SK-N-SH treated with all-trans-retinoic acid at 6 μM for 48 hours (cell line): ENCODE measurements at regions not wholly inside any gene's neighbourhood (a gene's known extent, or its start where the extent isn't known, plus 50 kb on each side); places are given as distances from the start of the nearest gene placed in this dataset.

Source experiments
- ATAC-seq: fragments of 200-7000 bp; cut with Tn5 transposase; 3 replicates; pipeline ENCODE4 v1.9.1; 2020; ENCODE audit warnings: mild to moderate bottlenecking, moderate library complexity
- ARNTL ChIP-seq: fragments of 450-650 bp; formaldehyde crosslinking; IDR thresholded peaks from 2 replicates; pipeline ENCODE4 v1.5.0; 2020; ENCODE audit warnings: low read depth, mild to moderate bottlenecking, moderate library complexity, borderline replicate concordance
- BACH2 ChIP-seq: fragments of 250-450 bp; sonication (Bioruptor Pico); IDR thresholded peaks from 2 replicates; pipeline ENCODE4 v1.9.0; 2021; ENCODE audit warnings: mild to moderate bottlenecking, borderline replicate concordance
- CSDC2 ChIP-seq: fragments of 250-450 bp; sonication (Bioruptor Pico); IDR thresholded peaks from 2 replicates; pipeline ENCODE4 v1.5.0; 2020; ENCODE audit warnings: mild to moderate bottlenecking, moderate library complexity
- ESRRG ChIP-seq: fragments of 250-450 bp; sonication (Bioruptor Pico); IDR thresholded peaks from 2 replicates; pipeline ENCODE4 v1.6.1; 2021; ENCODE audit warnings: mild to moderate bottlenecking
- GLIS3 ChIP-seq: fragments of 250-450 bp; sonication (Bioruptor Pico); IDR thresholded peaks from 2 replicates; pipeline ENCODE4 v1.5.0; 2020; ENCODE audit warnings: mild to moderate bottlenecking, moderate library complexity
- ISL1 ChIP-seq: fragments of 250-450 bp; sonication (Bioruptor Pico); IDR thresholded peaks from 2 replicates; pipeline ENCODE4 v2.1.2; 2022; ENCODE audit warnings: mild to moderate bottlenecking, moderate library complexity
- OSR1 ChIP-seq: fragments of 250-450 bp; sonication (Bioruptor Pico); IDR thresholded peaks from 2 replicates; pipeline ENCODE4 v1.8.0; 2022; ENCODE audit warnings: moderate library complexity, mild to moderate bottlenecking, inconsistent platforms
- PPARA ChIP-seq: fragments of 250-450 bp; sonication (Bioruptor Pico); IDR thresholded peaks from 2 replicates; pipeline ENCODE4 v1.5.0; 2020; ENCODE audit warnings: mild to moderate bottlenecking, borderline replicate concordance
- RARB ChIP-seq: fragments of 250-450 bp; sonication (Bioruptor Pico); IDR thresholded peaks from 2 replicates; pipeline ENCODE4 v1.8.0; 2021; ENCODE audit warnings: mild to moderate bottlenecking, moderate library complexity
- SNAI2 ChIP-seq: fragments of 250-450 bp; sonication (Bioruptor Pico); IDR thresholded peaks from 2 replicates; pipeline ENCODE4 v1.5.0; 2020; ENCODE audit warnings: mild to moderate bottlenecking, moderate library complexity
- TCF4 ChIP-seq: fragments of 250-450 bp; sonication (Bioruptor Pico); IDR thresholded peaks from 2 replicates; pipeline ENCODE4 v1.8.0; 2021; ENCODE audit warnings: mild to moderate bottlenecking, moderate library complexity, borderline replicate concordance
- TOX ChIP-seq: fragments of 250-450 bp; sonication (Bioruptor Pico); IDR thresholded peaks from 2 replicates; pipeline ENCODE4 v1.8.0; 2021; ENCODE audit warnings: mild to moderate bottlenecking, moderate library complexity, borderline replicate concordance
- ZFP3 ChIP-seq: fragments of 250-450 bp; sonication (Bioruptor Pico); IDR thresholded peaks from 2 replicates; pipeline ENCODE4 v1.5.0; 2020; ENCODE audit warnings: mild to moderate bottlenecking, moderate library complexity
- ZFP30 ChIP-seq: fragments of 450-650 bp; formaldehyde crosslinking; IDR thresholded peaks from 2 replicates; pipeline ENCODE4 v1.5.0; 2022; ENCODE audit warnings: mild to moderate bottlenecking, moderate library complexity
- ZNF565 ChIP-seq: fragments of 450-650 bp; formaldehyde crosslinking; conservative IDR thresholded peaks from 2 replicates; pipeline ENCODE4 v1.5.0; 2020; ENCODE audit warnings: low read depth, mild to moderate bottlenecking, moderate library complexity
- ZNF70 ChIP-seq: fragments of 450-650 bp; formaldehyde crosslinking; IDR thresholded peaks from 2 replicates; pipeline ENCODE4 v1.5.0; 2020; ENCODE audit warnings: mild to moderate bottlenecking, moderate library complexity
- ZNF8 ChIP-seq: fragments of 450-650 bp; formaldehyde crosslinking; IDR thresholded peaks from 2 replicates; pipeline ENCODE4 v1.5.0; 2020; ENCODE audit warnings: mild to moderate bottlenecking, moderate library complexity
- TF ChIP-seq, protein P1 (sequence below): fragments of 250-450 bp; sonication (Bioruptor Pico); IDR thresholded peaks from 2 replicates; pipeline ENCODE4 v1.8.0; 2020; ENCODE audit warnings: mild to moderate bottlenecking, moderate library complexity, borderline replicate concordance
- TF ChIP-seq, protein P2 (sequence below): fragments of 250-450 bp; sonication (Bioruptor Pico); IDR thresholded peaks from 2 replicates; pipeline ENCODE4 v1.5.1; 2021; ENCODE audit warnings: mild to moderate bottlenecking, moderate library complexity
- TF ChIP-seq, protein P3 (sequence below): fragments of 250-450 bp; sonication (Bioruptor Pico); IDR thresholded peaks from 2 replicates; pipeline ENCODE4 v1.5.1; 2020; ENCODE audit warnings: low read depth, mild to moderate bottlenecking, moderate library complexity
- TF ChIP-seq, protein P4 (sequence below): fragments of 250-450 bp; sonication (Bioruptor Pico); IDR thresholded peaks from 2 replicates; pipeline ENCODE4 v1.5.0; 2020; ENCODE audit warnings: mild to moderate bottlenecking, moderate library complexity

DNA sequence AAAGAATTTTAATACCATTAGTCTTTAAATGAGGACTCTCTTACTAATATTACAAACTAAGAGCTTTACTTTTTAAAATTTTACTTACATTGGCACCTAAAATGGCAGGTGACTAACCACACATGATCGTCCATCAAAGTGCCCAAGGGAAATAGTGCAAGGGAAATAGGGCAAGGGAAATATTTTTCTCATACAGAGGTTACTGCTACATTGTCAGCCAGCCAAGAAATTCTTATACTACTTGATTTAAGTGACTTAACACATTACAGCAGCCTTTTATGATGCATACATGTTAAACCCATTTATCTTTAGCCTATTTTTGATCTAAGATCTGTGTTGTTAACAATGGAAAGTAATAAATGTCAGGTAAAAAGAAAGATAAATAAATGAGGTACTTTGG lies 587.2 kb upstream of the PKDCC start:
- TF ChIP-seq ZFP30 (CRISPR knock-in tag): no peak
- TF ChIP-seq, protein P1, sequence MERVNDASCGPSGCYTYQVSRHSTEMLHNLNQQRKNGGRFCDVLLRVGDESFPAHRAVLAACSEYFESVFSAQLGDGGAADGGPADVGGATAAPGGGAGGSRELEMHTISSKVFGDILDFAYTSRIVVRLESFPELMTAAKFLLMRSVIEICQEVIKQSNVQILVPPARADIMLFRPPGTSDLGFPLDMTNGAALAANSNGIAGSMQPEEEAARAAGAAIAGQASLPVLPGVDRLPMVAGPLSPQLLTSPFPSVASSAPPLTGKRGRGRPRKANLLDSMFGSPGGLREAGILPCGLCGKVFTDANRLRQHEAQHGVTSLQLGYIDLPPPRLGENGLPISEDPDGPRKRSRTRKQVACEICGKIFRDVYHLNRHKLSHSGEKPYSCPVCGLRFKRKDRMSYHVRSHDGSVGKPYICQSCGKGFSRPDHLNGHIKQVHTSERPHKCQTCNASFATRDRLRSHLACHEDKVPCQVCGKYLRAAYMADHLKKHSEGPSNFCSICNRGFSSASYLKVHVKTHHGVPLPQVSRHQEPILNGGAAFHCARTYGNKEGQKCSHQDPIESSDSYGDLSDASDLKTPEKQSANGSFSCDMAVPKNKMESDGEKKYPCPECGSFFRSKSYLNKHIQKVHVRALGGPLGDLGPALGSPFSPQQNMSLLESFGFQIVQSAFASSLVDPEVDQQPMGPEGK: no peak
- TF ChIP-seq TOX (CRISPR knock-in tag): no peak
- TF ChIP-seq RARB (CRISPR knock-in tag): no peak
- no peak for TF ChIP-seq BACH2 (CRISPR knock-in tag)
- no peak for TF ChIP-seq ZNF70 (CRISPR knock-in tag)
- TF ChIP-seq, protein P2, sequence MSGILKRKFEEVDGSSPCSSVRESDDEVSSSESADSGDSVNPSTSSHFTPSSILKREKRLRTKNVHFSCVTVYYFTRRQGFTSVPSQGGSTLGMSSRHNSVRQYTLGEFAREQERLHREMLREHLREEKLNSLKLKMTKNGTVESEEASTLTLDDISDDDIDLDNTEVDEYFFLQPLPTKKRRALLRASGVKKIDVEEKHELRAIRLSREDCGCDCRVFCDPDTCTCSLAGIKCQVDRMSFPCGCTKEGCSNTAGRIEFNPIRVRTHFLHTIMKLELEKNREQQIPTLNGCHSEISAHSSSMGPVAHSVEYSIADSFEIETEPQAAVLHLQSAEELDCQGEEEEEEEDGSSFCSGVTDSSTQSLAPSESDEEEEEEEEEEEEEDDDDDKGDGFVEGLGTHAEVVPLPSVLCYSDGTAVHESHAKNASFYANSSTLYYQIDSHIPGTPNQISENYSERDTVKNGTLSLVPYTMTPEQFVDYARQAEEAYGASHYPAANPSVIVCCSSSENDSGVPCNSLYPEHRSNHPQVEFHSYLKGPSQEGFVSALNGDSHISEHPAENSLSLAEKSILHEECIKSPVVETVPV (CRISPR knock-in tag): no peak
- TF ChIP-seq, all 23 proteins: peak for 0
- ATAC-seq: no peak

DNA sequence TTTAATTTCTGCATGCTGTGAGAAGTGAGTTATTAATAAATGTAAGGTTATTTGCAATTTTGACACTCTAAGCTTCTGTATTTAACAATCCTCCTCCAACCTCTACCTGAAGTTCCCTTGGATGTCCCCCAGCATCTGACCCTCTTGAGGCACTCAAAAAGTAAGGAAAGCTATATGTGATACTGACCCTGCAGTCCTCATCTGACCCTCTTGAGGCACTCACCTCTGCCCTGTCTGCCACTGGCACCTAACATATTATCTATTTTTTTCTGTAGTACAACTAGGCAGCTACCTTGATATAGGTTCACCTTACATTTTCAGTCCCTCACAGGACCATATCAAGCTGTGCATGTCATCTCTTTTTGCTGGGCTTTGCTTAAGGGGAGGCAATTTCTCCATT lies 583.4 kb upstream of the PKDCC start:
- no peak for TF ChIP-seq BACH2 (CRISPR knock-in tag)
- TF ChIP-seq, protein P3, sequence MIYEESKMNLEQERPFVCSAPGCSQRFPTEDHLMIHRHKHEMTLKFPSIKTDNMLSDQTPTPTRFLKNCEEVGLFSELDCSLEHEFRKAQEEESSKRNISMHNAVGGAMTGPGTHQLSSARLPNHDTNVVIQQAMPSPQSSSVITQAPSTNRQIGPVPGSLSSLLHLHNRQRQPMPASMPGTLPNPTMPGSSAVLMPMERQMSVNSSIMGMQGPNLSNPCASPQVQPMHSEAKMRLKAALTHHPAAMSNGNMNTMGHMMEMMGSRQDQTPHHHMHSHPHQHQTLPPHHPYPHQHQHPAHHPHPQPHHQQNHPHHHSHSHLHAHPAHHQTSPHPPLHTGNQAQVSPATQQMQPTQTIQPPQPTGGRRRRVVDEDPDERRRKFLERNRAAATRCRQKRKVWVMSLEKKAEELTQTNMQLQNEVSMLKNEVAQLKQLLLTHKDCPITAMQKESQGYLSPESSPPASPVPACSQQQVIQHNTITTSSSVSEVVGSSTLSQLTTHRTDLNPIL: no peak
- ATAC-seq: no peak

DNA sequence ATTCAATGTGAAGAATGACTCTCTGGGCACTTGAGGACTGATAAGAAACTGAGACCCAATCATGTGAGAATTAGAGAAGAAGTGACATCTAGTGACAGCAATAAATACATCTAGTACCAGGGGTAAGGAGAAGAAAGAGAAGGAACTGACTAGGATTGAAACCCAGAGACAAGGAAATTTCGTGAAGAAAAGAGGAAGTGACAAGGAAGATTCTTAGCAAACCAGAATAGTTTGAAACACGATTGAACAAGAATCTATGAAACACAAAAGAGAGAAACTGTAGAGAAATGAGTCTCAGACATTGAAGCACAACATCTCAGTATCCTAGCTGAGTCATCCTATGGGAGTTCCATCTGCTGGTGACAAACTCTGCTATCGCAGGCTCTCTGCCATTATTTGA lies 571.9 kb upstream of the PKDCC start:
- no peak for ATAC-seq
- TF ChIP-seq SNAI2 (CRISPR knock-in tag) (no peak), ZNF565 (CRISPR knock-in tag) (no peak), ESRRG (no peak)

DNA sequence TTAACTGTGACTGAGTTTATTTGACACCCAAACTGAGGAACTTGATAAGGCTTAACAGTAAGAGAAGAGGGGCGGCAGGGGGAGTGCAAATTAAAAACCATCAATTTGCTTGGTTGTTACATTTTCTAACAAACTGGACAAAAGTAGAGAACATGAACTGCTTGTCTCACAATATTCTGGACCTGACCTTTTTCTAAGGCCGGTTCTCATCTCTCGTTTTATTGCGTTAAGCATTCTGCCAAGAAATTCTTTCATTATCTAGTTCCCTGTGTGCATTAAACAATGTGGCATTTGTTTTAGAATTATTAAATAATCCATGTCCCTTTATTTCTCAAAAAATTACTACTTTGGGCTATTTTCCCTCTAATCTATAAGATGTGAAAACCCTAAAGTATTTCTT lies 565.2 kb upstream of the PKDCC start:
- ATAC-seq: no peak
- TF ChIP-seq RARB (CRISPR knock-in tag): no peak
- TF ChIP-seq TCF4: no peak
- 0 out of 2 replicates have a peak, but pooled peaks have one; percentile 19 for TF ChIP-seq ISL1 (CRISPR knock-in tag)
- TF ChIP-seq ZNF565 (CRISPR knock-in tag): no peak
- no peak for TF ChIP-seq ZNF8 (CRISPR knock-in tag)
- TF ChIP-seq SNAI2 (CRISPR knock-in tag): no peak
- no peak for TF ChIP-seq GLIS3 (CRISPR knock-in tag)
- TF ChIP-seq ZNF70 (CRISPR knock-in tag): no peak
- no peak for TF ChIP-seq PPARA (CRISPR knock-in tag)

DNA sequence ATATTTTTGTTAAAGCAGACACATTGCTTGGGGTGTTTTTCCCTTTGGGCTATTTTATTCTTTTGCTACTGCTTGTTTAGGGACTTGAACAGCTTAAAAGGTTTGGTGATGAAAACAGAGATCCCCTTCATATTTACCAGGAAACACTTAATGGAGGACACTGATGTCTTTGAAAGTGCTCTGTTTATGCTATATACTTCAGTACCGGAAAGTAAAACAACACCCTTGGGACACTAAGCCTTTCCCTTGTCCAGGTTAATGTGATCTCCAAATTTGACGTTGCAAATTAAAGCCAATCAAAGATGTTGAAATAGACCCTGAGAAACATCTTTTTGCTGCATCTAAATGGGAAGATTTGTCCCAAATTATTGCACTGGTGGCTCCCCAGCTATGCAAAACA lies 564.6 kb upstream of the PKDCC start:
- no peak for ATAC-seq
- TF ChIP-seq, protein P4, sequence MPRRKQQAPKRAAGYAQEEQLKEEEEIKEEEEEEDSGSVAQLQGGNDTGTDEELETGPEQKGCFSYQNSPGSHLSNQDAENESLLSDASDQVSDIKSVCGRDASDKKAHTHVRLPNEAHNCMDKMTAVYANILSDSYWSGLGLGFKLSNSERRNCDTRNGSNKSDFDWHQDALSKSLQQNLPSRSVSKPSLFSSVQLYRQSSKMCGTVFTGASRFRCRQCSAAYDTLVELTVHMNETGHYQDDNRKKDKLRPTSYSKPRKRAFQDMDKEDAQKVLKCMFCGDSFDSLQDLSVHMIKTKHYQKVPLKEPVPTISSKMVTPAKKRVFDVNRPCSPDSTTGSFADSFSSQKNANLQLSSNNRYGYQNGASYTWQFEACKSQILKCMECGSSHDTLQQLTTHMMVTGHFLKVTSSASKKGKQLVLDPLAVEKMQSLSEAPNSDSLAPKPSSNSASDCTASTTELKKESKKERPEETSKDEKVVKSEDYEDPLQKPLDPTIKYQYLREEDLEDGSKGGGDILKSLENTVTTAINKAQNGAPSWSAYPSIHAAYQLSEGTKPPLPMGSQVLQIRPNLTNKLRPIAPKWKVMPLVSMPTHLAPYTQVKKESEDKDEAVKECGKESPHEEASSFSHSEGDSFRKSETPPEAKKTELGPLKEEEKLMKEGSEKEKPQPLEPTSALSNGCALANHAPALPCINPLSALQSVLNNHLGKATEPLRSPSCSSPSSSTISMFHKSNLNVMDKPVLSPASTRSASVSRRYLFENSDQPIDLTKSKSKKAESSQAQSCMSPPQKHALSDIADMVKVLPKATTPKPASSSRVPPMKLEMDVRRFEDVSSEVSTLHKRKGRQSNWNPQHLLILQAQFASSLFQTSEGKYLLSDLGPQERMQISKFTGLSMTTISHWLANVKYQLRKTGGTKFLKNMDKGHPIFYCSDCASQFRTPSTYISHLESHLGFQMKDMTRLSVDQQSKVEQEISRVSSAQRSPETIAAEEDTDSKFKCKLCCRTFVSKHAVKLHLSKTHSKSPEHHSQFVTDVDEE (CRISPR knock-in tag): no peak
- TF ChIP-seq, protein P1: no peak
- TF ChIP-seq ISL1 (CRISPR knock-in tag) (no peak), ZNF565 (CRISPR knock-in tag) (no peak), OSR1 (CRISPR knock-in tag) (no peak), ESRRG (no peak), CSDC2 (CRISPR knock-in tag) (no peak), GLIS3 (CRISPR knock-in tag) (no peak), ARNTL (CRISPR knock-in tag) (no peak), ZFP3 (CRISPR knock-in tag) (no peak), ZFP30 (CRISPR knock-in tag) (no peak), BACH2 (CRISPR knock-in tag) (no peak), PPARA (CRISPR knock-in tag) (no peak), SNAI2 (CRISPR knock-in tag) (no peak), TCF4 (no peak)
- TF ChIP-seq, protein P3: no peak
- TF ChIP-seq, protein P2 (CRISPR knock-in tag): no peak
